GM18505 (cell line): ENCODE measurements at regions not wholly inside any gene's neighbourhood (a gene's known extent, or its start where the extent isn't known, plus 50 kb on each side); places are given as distances from the start of the nearest gene placed in this dataset.

Source experiments
- ATAC-seq: cut with Tn5 transposase; IDR thresholded peaks from one replicate; pipeline ENCODE4 v1.9.1; 2021; ENCODE audit not compliant: unreplicated experiment
- POLR2A ChIP-seq: IDR thresholded peaks from 4 replicates; pipeline ENCODE4 v1.6.1; 2011; ENCODE audit warnings: borderline replicate concordance; ENCODE audit not compliant: insufficient read depth, insufficient read length; ENCODE audit errors: extremely low read depth

DNA sequence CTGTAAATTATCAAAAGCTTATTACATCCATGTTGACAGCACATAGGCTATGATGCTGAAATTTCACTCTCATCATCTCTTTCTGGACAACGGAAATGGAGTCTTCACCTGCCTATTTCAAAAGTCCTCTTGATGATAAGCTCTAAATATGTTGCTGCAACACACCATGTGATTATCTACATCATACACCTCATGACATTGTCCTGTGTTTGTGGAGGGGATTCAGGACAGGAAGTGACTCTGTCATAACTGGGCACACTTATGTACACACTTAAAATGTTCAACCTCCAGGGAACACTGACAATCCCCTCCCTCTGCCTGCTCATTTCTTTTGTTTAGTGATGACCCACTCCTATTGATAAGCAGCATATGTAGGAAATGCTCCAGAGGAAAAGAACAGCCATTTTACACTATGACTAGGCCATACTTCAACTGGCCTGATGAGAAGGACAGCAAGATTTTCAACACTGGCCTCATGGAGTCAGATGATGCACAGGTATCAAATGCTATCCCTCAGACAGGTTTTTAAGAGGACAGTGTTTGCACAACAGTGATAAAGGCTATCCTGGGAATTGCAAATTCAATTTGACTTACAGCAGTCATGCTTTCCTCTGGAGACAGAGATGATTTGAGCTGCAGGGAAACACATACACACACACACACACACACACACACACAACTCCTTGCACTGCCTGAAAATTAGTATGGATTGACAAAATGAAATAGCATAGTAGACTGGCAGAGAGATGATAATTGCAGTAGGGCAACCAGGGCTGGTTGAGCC lies 163.3 kb upstream of the RASGEF1B start:
- no peak for ATAC-seq
- no peak for TF ChIP-seq POLR2A

- no peak for TF ChIP-seq POLR2A
- no peak for ATAC-seq
Observed at GRCh38 chr4:81634165-81634564, 162.5 kb upstream of the RASGEF1B start.

DNA sequence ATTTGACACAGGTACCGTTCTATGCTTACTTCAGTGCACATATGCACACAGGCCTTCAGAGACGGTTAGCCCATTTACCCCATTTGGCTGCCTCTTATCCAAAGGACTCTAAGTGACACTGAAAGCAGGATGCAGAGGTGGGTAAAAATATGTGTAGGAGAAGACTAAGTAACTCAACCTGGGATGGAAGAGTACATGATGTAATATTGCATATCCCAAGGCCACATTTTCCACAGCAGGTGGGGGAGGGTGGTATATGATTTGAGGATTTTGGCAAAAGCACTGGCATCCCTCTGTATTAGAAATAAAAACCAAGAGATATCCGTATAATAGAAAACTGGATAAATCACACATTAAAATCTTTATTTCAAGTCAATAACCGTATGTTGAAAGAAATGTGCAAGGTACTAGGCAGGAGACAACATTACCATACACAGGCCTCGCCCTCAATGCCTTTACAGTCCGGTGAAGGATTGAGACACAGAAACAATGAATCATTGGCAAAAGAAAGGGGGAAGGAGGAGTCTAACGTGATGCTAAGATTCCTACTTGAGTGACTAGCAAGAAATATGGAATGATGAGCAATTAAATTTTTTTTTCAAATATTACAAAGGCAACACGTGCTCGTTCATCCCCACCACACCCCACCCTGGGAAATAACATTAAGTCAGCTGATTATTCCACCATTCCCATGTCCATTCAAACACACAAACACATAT lies 161.0 kb upstream of the RASGEF1B start:
- ATAC-seq, result no peak
- no peak for TF ChIP-seq POLR2A

DNA sequence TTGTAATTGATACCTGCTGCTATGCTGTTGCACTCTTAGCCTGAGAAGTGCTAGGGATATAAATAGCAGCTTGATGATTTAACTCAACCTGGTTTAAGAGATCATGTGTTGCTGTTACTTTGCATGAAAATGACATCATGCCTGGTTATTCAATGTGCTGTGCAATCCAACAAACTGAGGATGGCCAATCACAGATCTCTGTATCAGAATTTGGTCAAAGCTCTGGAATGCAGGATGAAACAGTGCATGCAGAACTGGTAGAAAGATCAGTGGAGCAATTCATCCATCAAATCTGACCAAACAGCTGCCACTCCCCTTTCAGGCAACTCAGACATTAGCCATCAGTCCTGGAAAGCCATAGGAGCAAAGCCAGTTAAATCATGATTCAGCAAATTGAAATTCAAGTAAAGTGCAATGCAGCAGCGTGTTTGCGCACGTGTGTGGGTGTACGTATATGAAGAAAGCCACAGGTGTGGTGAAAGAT lies 160.3 kb upstream of the RASGEF1B start:
- ATAC-seq, result peak; percentile 57
- no peak for TF ChIP-seq POLR2A

DNA sequence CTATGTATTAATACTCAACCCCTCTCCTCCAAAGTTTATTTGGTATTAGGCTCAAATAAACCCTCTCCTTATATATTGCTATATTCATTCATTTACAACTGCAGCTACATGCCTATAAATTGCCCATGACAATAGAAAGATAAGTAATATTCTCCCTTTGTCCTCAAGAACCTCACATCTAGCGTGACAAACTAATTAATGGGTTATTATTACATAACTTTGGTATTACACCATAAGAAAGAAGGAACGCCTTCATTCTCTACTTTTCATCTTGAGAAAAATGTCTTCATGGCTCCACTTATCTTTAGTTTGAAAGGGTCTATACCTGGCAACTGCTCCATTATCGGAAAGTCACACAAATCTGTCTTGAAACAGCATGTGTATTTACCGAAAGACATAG lies 157.7 kb upstream of the RASGEF1B start:
- no peak for ATAC-seq

GRCh38 chr4:81628489-81628888 lies 156.8 kb upstream of the RASGEF1B start:
- TF ChIP-seq POLR2A, result no peak
- ATAC-seq, result no peak

More for the DNA sequence above, 157.7 kb upstream of the RASGEF1B start:
- no peak for TF ChIP-seq POLR2A

DNA sequence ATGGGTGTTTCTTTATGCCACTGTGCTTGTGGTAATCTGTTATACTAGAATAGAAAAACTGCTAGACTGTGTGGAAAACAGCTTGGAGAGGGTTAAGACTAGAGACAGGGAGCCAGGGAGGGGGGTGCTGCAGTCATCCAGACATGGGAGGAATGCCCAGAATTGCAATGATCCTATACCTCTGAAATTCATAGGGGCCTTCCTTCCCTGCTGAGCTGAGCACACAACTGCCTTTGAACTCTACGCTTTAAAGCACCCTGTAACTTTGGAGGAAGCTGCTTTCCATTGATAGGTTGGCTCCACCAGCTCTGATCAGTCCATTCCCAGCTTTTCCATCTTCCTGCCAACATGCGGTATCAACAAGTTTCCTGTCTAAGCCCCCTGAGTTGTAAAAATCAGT lies 155.9 kb upstream of the RASGEF1B start:
- TF ChIP-seq POLR2A, result no peak
- no peak for ATAC-seq

- no peak for TF ChIP-seq POLR2A
- ATAC-seq, result no peak
Observed at GRCh38 chr4:81626851-81627250, 155.1 kb upstream of the RASGEF1B start.

GRCh38 chr4:81625422-81626417 lies 154.0 kb upstream of the RASGEF1B start:
- no peak for ATAC-seq
- TF ChIP-seq POLR2A, result no peak

- no peak for TF ChIP-seq POLR2A
- ATAC-seq, result no peak
Observed at GRCh38 chr4:81623434-81623833, 151.7 kb upstream of the RASGEF1B start.

GRCh38 chr4:81622474-81623184 lies 150.9 kb upstream of the RASGEF1B start:
- TF ChIP-seq POLR2A, result no peak
- no peak for ATAC-seq

DNA sequence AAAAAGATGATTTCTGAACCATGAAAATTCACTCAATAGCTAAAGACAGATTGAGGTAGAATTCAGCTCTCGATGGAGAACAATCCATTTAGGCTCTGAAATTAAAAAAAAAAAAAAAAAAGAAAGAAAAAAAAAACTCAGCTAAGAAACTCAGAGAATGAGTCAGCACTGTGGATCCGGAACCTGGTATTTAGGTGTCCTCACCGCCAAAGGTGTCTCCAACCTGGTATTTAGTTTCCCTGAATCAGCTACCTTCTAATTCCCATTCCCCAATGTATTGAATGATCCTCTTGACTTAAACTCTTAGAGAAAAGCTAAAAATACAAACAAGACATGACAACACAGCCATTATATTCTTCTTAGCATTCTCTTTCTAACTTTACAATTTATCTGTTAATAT lies 150.3 kb upstream of the RASGEF1B start:
- no peak for TF ChIP-seq POLR2A
- ATAC-seq, result no peak
